ENCODE measurements at regions not wholly inside any gene's neighbourhood (a gene's known extent, or its start where the extent isn't known, plus 50 kb on each side); places are given as distances from the start of the nearest gene placed in this dataset.

GRCh38 chr7:153320005-153320404 is 560.5 kb downstream of the ACTR3B start:
- TF ChIP-seq TAF1 (IDR thresholded peaks at IDR 0.05; ENCODE audit: borderline replicate concordance, low read depth, low read length), result no peak
- no peak for TF ChIP-seq POLR2A (IDR thresholded peaks at IDR 0.05; ENCODE audit: low read depth, low read length)
